MM.1S (cell line): ENCODE measurements at regions not wholly inside any gene's neighbourhood (a gene's known extent, or its start where the extent isn't known, plus 50 kb on each side); places are given as distances from the start of the nearest gene placed in this dataset.

Experiments
- DNase-seq: peaks from one replicate; pipeline ENCODE4 v3.0.0-alpha.2; 2015
- H2AFZ ChIP-seq: fragments of 300-600 bp; sonication (generic); 2 replicates; pipeline ENCODE4 v1.6.0; 2016; ENCODE audit warnings: antibody characterized with exemption, low read length
- H3F3A ChIP-seq: fragments of 300-600 bp; sonication (generic); 2 replicates; pipeline ENCODE4 v1.6.1; 2016; ENCODE audit warnings: mild to moderate bottlenecking, antibody characterized with exemption, low read length, moderate library complexity, mixed read lengths; ENCODE audit not compliant: insufficient read depth
- H3K27ac ChIP-seq: fragments of 300-600 bp; sonication (generic); 2 replicates; pipeline ENCODE4 v1.5.1; 2016; ENCODE audit warnings: mild to moderate bottlenecking, low read length
- H3K27me3 ChIP-seq: fragments of 300-600 bp; sonication (generic); replicated peaks from 2 replicates; pipeline ENCODE4 v1.6.0; 2016; ENCODE audit warnings: low read length; ENCODE audit not compliant: insufficient read depth
- H3K36me3 ChIP-seq: fragments of 300-600 bp; sonication (generic); replicated peaks from 2 replicates; pipeline ENCODE4 v1.6.1; 2016; ENCODE audit warnings: mild to moderate bottlenecking, low read length, mixed read lengths; ENCODE audit not compliant: insufficient read depth
- H3K4me1 ChIP-seq: fragments of 300-600 bp; sonication (generic); 2 replicates; pipeline ENCODE4 v1.6.1; 2016; ENCODE audit warnings: low read length, mixed read lengths
- H3K4me2 ChIP-seq: fragments of 300-600 bp; sonication (generic); 2 replicates; pipeline ENCODE4 v1.6.0; 2016; ENCODE audit warnings: low read depth, low read length
- H3K4me3 ChIP-seq: fragments of 300-600 bp; sonication (generic); 2 replicates; pipeline ENCODE4 v1.5.1; 2016; ENCODE audit warnings: low read length, mixed read lengths
- H3K79me2 ChIP-seq: fragments of 300-600 bp; sonication (generic); 2 replicates; pipeline ENCODE4 v1.6.1; 2016; ENCODE audit warnings: mixed run types, low read length, mixed read lengths
- H3K9ac ChIP-seq: fragments of 300-600 bp; sonication (generic); 2 replicates; pipeline ENCODE4 v1.6.1; 2016; ENCODE audit warnings: low read length, mixed read lengths
- H3K9me2 ChIP-seq: fragments of 300-600 bp; sonication (generic); replicated peaks from 2 replicates; pipeline ENCODE4 v1.6.1; 2016; ENCODE audit warnings: mild to moderate bottlenecking, low read length, mixed read lengths; ENCODE audit not compliant: insufficient read depth
- H3K9me3 ChIP-seq: fragments of 300-600 bp; sonication (generic); replicated peaks from 2 replicates; pipeline ENCODE4 v1.6.1; 2016; ENCODE audit warnings: mild to moderate bottlenecking, low read length, mixed read lengths; ENCODE audit not compliant: insufficient read depth
- H4K20me1 ChIP-seq: fragments of 300-600 bp; sonication (generic); 2 replicates; pipeline ENCODE4 v1.6.1; 2016; ENCODE audit warnings: mild to moderate bottlenecking, low read length, moderate library complexity, mixed read lengths; ENCODE audit not compliant: insufficient read depth
- CTCF ChIP-seq: fragments of 300-600 bp; sonication (generic); IDR thresholded peaks from 2 replicates; pipeline ENCODE4 v1.5.1; 2016; ENCODE audit warnings: antibody characterized with exemption, low read length, mixed read lengths
- EZH2 ChIP-seq: fragments of 300-600 bp; sonication (generic); optimal IDR thresholded peaks from 2 replicates; pipeline ENCODE3; 2017; ENCODE audit warnings: low read depth, mild to moderate bottlenecking, antibody characterized with exemption, low read length, mixed read lengths
- EZH2phosphoT487 ChIP-seq: fragments of 300-600 bp; sonication (generic); IDR thresholded peaks from 2 replicates; pipeline ENCODE4 v1.6.1; 2018; ENCODE audit warnings: antibody characterized with exemption, low read length

GRCh38 chr10:110446277-110446676 is 51.4 kb upstream of the DUSP5 start:
- no peak for DNase-seq
- no peaks in the 10 kb centered on the region for H4K20me1 ChIP-seq
- peaks cover 5% of the 10 kb centered on the region; the same call in 1 of the 2 replicates for H3F3A ChIP-seq
- no peak for TF ChIP-seq EZH2phosphoT487
- no peak for TF ChIP-seq CTCF
- no peak for TF ChIP-seq EZH2
- no peaks in the 10 kb centered on the region for H3K9me3 ChIP-seq
- H3K4me3 ChIP-seq = no peak overlapping the region
- peaks cover 13% of the 10 kb centered on the region for H3K4me1 ChIP-seq
- H3K9me2 ChIP-seq = no peaks in the 10 kb centered on the region
- H3K27me3 ChIP-seq = no peaks in the 10 kb centered on the region
- H3K4me2 ChIP-seq = no peak overlapping the region
- no peak overlapping the region for H2AFZ ChIP-seq
- no peak overlapping the region for H3K27ac ChIP-seq
- H3K36me3 ChIP-seq = peaks cover 4% of the 10 kb centered on the region
- H3K79me2 ChIP-seq = peaks cover 7% of the 10 kb centered on the region; the same call in 1 of the 2 replicates
- no peak overlapping the region for H3K9ac ChIP-seq

GRCh38 chr10:110446954-110447608 is 50.6 kb upstream of the DUSP5 start:
- no peak for DNase-seq
- no peak overlapping the region for H2AFZ ChIP-seq
- no peak overlapping the region for H3K9ac ChIP-seq
- H3K27me3 ChIP-seq = no peaks in the 10 kb centered on the region
- peaks cover 1% of the 10 kb centered on the region; the same call in 1 of the 2 replicates for H3F3A ChIP-seq
- H3K4me3 ChIP-seq = no peak overlapping the region
- no peaks in the 10 kb centered on the region for H3K9me3 ChIP-seq
- H3K27ac ChIP-seq = no peak overlapping the region
- no peak overlapping the region for H3K4me2 ChIP-seq
- no peaks in the 10 kb centered on the region for H4K20me1 ChIP-seq
- H3K79me2 ChIP-seq = peaks cover 4% of the 10 kb centered on the region; the same call in 1 of the 2 replicates
- peaks cover 7% of the 10 kb centered on the region for H3K4me1 ChIP-seq
- TF ChIP-seq EZH2phosphoT487 (no peak), EZH2 (no peak), CTCF (no peak)
- peaks cover 4% of the 10 kb centered on the region for H3K36me3 ChIP-seq
- H3K9me2 ChIP-seq = no peaks in the 10 kb centered on the region

- Histone ChIP-seq H3K27me3 (no peaks in the 10 kb centered on the region), H2AFZ (no peak overlapping the region), H3K27ac (no peak overlapping the region), H3K36me3 (peaks cover 4% of the 10 kb centered on the region), H3F3A (no peaks in the 10 kb centered on the region), H3K4me1 (peaks cover 1% of the 10 kb centered on the region; the same call in 1 of the 2 replicates), H3K4me2 (no peak overlapping the region), H3K9me3 (no peaks in the 10 kb centered on the region), H3K4me3 (no peak overlapping the region), H4K20me1 (no peaks in the 10 kb centered on the region), H3K79me2 (0 out of 2 replicates have a peak, but pooled peaks cover 4% of the 10 kb centered on the region), H3K9ac (no peak overlapping the region), H3K9me2 (no peaks in the 10 kb centered on the region)
- TF ChIP-seq EZH2phosphoT487 (no peak), CTCF (no peak)
- no peak for DNase-seq
Measured at GRCh38 chr10:110447886-110448285, 49.8 kb upstream of the DUSP5 start.
